GM12878 (cell line): ENCODE measurements at regions not wholly inside any gene's neighbourhood (a gene's known extent, or its start where the extent isn't known, plus 50 kb on each side); places are given as distances from the start of the nearest gene placed in this dataset.
"Not testable (repeated sequence)": the region's sequence is repeated elsewhere in the genome, so short reads cannot be mapped to it uniquely, and the experiment has no call there.

Experiments
- HCFC1 ChIP-seq: fragments of 150-350 bp; IDR thresholded peaks from 2 replicates; pipeline ENCODE4 v1.6.1; 2014; ENCODE audit warnings: low read length
- SUZ12 ChIP-seq: fragments of 200-600 bp; sonication (generic); IDR thresholded peaks from one replicate; pipeline ENCODE4 v1.6.1; 2018; ENCODE audit warnings: antibody characterized with exemption, mild to moderate bottlenecking; ENCODE audit not compliant: unreplicated experiment

- not testable (repeated sequence) for TF ChIP-seq SUZ12, HCFC1
These were observed 163.0 kb downstream of the THBS2 start for GRCh38 chr6:169090514-169091127.
